GM19468 (cell line): ENCODE measurements at regions not wholly inside any gene's neighbourhood (a gene's known extent, or its start where the extent isn't known, plus 50 kb on each side); places are given as distances from the start of the nearest gene placed in this dataset.
A peak's percentile ranks its signal among the peaks of the same experiment; 100 is the strongest.

Source experiments
- ATAC-seq: cut with Tn5 transposase; IDR thresholded peaks from one replicate; pipeline ENCODE4 v1.9.1; 2021; ENCODE audit warnings: mild to moderate bottlenecking, moderate library complexity, moderate number of reproducible peaks; ENCODE audit not compliant: unreplicated experiment; ENCODE audit errors: extremely low read depth

GRCh38 chr3:193843474-193844301, 250.7 kb downstream of the OPA1 start:
- ATAC-seq = peak; percentile 37

- no peak for ATAC-seq
Measured at GRCh38 chr3:193844472-193844871, 251.5 kb downstream of the OPA1 start.

- ATAC-seq = no peak
Measured at GRCh38 chr3:193845144-193845543, 252.1 kb downstream of the OPA1 start.

GRCh38 chr3:193846569-193846968, 253.6 kb downstream of the OPA1 start:
- no peak for ATAC-seq

GRCh38 chr3:193847402-193847801, 254.4 kb downstream of the OPA1 start:
- no peak for ATAC-seq

- no peak for ATAC-seq
Measured at GRCh38 chr3:193848547-193848946, 255.5 kb downstream of the OPA1 start.

- no peak for ATAC-seq
Measured at GRCh38 chr3:193850084-193850619, 257.1 kb downstream of the OPA1 start.

GRCh38 chr3:193851428-193851847, 258.4 kb downstream of the OPA1 start:
- no peak for ATAC-seq

- ATAC-seq = no peak
Measured at GRCh38 chr3:193851941-193852674, 259.1 kb downstream of the OPA1 start.

- ATAC-seq = no peak
Measured at GRCh38 chr3:193852901-193853300, 259.9 kb downstream of the OPA1 start.

GRCh38 chr3:193853511-193854219, 260.7 kb downstream of the OPA1 start:
- ATAC-seq = no peak

GRCh38 chr3:193857996-193858395, 265.0 kb downstream of the OPA1 start:
- no peak for ATAC-seq

GRCh38 chr3:193859195-193859594, 266.2 kb downstream of the OPA1 start:
- no peak for ATAC-seq

- no peak for ATAC-seq
Measured at GRCh38 chr3:193861012-193861411, 268.0 kb downstream of the OPA1 start.

- ATAC-seq = no peak
Measured at GRCh38 chr3:193862843-193863242, 269.8 kb downstream of the OPA1 start.

GRCh38 chr3:193863657-193864357, 270.8 kb downstream of the OPA1 start:
- ATAC-seq = no peak

GRCh38 chr3:193865339-193865738, 270.6 kb upstream of the HES1 start:
- peak; percentile 81 for ATAC-seq

GRCh38 chr3:193865896-193866480, 270.0 kb upstream of the HES1 start:
- no peak for ATAC-seq

- ATAC-seq = no peak
Measured at GRCh38 chr3:193868590-193868989, 267.4 kb upstream of the HES1 start.
